ENCODE measurements at regions not wholly inside any gene's neighbourhood (a gene's known extent, or its start where the extent isn't known, plus 50 kb on each side); places are given as distances from the start of the nearest gene placed in this dataset.

DNA sequence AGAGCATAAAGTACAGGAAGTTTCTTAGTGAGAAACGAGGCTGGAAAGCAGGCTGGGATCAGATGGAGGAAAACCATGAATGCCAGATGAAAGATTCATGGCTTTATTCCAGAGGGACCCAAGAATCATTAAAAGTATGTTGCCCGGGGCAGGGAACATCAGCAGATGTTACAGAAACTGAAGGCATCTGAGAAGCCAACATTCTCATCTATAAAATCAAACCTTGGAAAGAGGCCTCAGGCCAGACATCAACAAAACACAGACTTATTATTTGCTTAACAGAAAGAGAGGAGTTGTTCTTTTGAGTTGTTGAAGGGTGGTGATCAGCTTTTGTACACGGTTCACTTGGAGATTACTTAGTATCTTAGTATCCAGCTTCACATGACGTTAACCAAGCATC, 543.6 kb downstream of the RFC3 start:
- H3K79me1 ChIP-seq (ENCODE audit: low read depth in 1 of 2, low read length in 2 of 2) = no peaks in the 10 kb centered on the region
- in situ Hi-C loops (cut with MboI; ENCODE audit: low sequenced_read_pairs) (no loop called here), dilution Hi-C loops (cut with HindIII; ENCODE audit: low sequenced_read_pairs, unreplicated experiment) (no loop called here), intact Hi-C loops (cut with micrococcal nuclease) (no loop called here)
- no TSS peak for BruUV-seq (replicated peaks)
- H3K56ac ChIP-seq (ENCODE audit: extremely low read depth, insufficient read depth, low read length) = no peak overlapping the region
- H2AK9ac ChIP-seq (replicated peaks; ENCODE audit: low read depth, low read length, poor library complexity) = no peak overlapping the region
- ATAC-seq (ENCODE audit: low read depth) (no peak), DNase-seq (no peak)
- H3K18ac ChIP-seq (ENCODE audit: low read depth, low read length) = no peak overlapping the region
- no peak overlapping the region for H4K5ac ChIP-seq (ENCODE audit: low read depth, low read length)
- no peak overlapping the region for H4K91ac ChIP-seq (ENCODE audit: insufficient read depth, low read depth, low read length)
- H4K8ac ChIP-seq (ENCODE audit: low read depth in 2 of 2, low read length in 2 of 2) = no peak overlapping the region
- ChIA-PET POLR2A (ENCODE audit: unreplicated experiment) (no interaction called here), CTCF (no interaction called here)
- no peak overlapping the region for H3K9ac ChIP-seq (ENCODE audit: low read depth, low read length)
- H3K27ac ChIP-seq (ENCODE audit: insufficient read depth, low read length) = no peak overlapping the region
- H2AFZ ChIP-seq (replicated peaks; ENCODE audit: low read length, poor library complexity) = no peak overlapping the region
- no peak overlapping the region for H3K4me2 ChIP-seq (ENCODE audit: low read depth, low read length)
- H3K9me1 ChIP-seq (ENCODE audit: insufficient read depth, low read length) = peaks cover 12% of the 10 kb centered on the region
- H3K36me3 ChIP-seq (ENCODE audit: control insufficient read depth, insufficient read depth, low read length) = no peaks in the 10 kb centered on the region
- H3K4ac ChIP-seq (ENCODE audit: low read depth, low read length) = no peak overlapping the region
- no peak overlapping the region for H2BK120ac ChIP-seq (ENCODE audit: low read depth, low read length)
- TF ChIP-seq, protein P1, sequence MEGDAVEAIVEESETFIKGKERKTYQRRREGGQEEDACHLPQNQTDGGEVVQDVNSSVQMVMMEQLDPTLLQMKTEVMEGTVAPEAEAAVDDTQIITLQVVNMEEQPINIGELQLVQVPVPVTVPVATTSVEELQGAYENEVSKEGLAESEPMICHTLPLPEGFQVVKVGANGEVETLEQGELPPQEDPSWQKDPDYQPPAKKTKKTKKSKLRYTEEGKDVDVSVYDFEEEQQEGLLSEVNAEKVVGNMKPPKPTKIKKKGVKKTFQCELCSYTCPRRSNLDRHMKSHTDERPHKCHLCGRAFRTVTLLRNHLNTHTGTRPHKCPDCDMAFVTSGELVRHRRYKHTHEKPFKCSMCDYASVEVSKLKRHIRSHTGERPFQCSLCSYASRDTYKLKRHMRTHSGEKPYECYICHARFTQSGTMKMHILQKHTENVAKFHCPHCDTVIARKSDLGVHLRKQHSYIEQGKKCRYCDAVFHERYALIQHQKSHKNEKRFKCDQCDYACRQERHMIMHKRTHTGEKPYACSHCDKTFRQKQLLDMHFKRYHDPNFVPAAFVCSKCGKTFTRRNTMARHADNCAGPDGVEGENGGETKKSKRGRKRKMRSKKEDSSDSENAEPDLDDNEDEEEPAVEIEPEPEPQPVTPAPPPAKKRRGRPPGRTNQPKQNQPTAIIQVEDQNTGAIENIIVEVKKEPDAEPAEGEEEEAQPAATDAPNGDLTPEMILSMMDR (conservative IDR thresholded peaks at IDR 0.05; ENCODE audit: low read depth, low read length) = no peak
- no peak for TF ChIP-seq POLR2A (IDR thresholded peaks at IDR 0.05; ENCODE audit: low read depth, low read length)
- no peak for TF ChIP-seq RCOR1 (IDR thresholded peaks at IDR 0.05; ENCODE audit: insufficient replicate concordance, low read length)
- TF ChIP-seq, protein P2, sequence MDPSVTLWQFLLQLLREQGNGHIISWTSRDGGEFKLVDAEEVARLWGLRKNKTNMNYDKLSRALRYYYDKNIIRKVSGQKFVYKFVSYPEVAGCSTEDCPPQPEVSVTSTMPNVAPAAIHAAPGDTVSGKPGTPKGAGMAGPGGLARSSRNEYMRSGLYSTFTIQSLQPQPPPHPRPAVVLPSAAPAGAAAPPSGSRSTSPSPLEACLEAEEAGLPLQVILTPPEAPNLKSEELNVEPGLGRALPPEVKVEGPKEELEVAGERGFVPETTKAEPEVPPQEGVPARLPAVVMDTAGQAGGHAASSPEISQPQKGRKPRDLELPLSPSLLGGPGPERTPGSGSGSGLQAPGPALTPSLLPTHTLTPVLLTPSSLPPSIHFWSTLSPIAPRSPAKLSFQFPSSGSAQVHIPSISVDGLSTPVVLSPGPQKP (IDR thresholded peaks at IDR 0.05; ENCODE audit: borderline replicate concordance, low read depth, low read length) = no peak
- TF ChIP-seq RFX5 (IDR thresholded peaks at IDR 0.05; ENCODE audit: low read depth, low read length) = no peak
- TF ChIP-seq RAD21 (IDR thresholded peaks at IDR 0.05; ENCODE audit: low read length) = no peak
- no peak for TF ChIP-seq FOS (IDR thresholded peaks at IDR 0.05; ENCODE audit: low read depth, low read length)
- no peak for TF ChIP-seq SMC3 (IDR thresholded peaks at IDR 0.05; ENCODE audit: low read depth, low read length)
- no peaks in the 10 kb centered on the region for H4K20me1 ChIP-seq (ENCODE audit: insufficient read depth, low read length)
- H2BK5ac ChIP-seq (ENCODE audit: low read depth, low read length, poor library complexity, severe bottlenecking) = no peak overlapping the region
- H3K23ac ChIP-seq (ENCODE audit: low read depth, low read length) = no peak overlapping the region
- H2BK20ac ChIP-seq (ENCODE audit: low read depth, low read length) = no peak overlapping the region
- H3K4me1 ChIP-seq (ENCODE audit: control insufficient read depth, insufficient read depth, low read length) = peaks cover 13% of the 10 kb centered on the region
- H3K14ac ChIP-seq (replicated peaks; ENCODE audit: low read depth, low read length) = no peak overlapping the region
- no peak overlapping the region for H2BK15ac ChIP-seq (ENCODE audit: low read depth, low read length)
- 0% methylated on average over 1 of the region's 4 CpGs; no CpG with 5 or more reads in 1 of the 2 experiments for WGBS, 2 experiments (ENCODE audit: extremely low coverage in 2 of 2, insufficient read length in 1 of 2)
- no peak overlapping the region for H3K4me3 ChIP-seq (ENCODE audit: insufficient read depth, low read depth, low read length)
- no peaks in the 10 kb centered on the region for H3K27me3 ChIP-seq (ENCODE audit: control insufficient read depth, insufficient read depth, low read length)
- no peaks in the 10 kb centered on the region for H3K9me3 ChIP-seq (ENCODE audit: control insufficient read depth, insufficient read depth, low read length)
- no peak overlapping the region for H2AK5ac ChIP-seq (ENCODE audit: low read depth, low read length)

All from IMR-90 (cell line).